ENCODE measurements at regions not wholly inside any gene's neighbourhood (a gene's known extent, or its start where the extent isn't known, plus 50 kb on each side); places are given as distances from the start of the nearest gene placed in this dataset.
A peak's percentile ranks its signal among the peaks of the same experiment; 100 is the strongest.

DNA sequence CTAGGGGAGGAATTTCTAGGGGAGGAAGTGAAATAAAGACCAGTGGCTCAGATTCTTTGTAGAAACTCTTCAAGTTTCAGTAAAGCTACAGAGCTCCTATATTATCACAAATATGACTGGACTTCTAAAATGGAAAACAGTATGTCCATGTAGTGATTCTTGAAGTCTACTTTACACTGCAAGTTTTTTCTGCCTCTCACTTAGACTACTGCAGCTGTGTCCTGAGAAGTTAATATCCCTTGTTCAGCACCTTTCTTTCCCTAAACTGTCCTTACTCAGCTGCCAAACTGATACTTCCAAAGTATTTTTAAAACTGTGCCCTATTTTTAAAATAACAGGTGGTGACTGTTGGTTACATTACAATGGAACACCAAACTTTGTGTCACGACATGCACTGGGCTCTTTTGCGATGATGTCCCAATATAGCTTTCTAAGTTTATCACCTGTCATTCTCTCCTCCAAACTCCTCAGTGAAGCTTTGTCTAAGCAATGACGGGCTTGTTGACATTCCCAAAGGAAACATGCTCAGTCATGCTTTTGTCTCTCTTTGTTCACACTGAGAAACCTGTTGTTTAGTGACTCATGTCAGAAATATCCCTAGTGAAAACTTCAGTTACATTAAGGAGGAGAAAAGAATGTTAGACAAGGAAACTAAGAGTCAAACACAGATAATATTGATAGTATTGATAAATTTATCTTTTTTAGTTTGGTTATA is 341.1 kb downstream of the ARL6IP6 start:
- no peaks in the 10 kb centered on the region for H3K27me3 ChIP-seq (ENCODE audit: control insufficient read depth, insufficient read depth, low read length)
- H3K36me3 ChIP-seq (ENCODE audit: control insufficient read depth, insufficient read depth, low read length), result no peaks in the 10 kb centered on the region
- no peaks in the 10 kb centered on the region for H3K9me3 ChIP-seq (ENCODE audit: control insufficient read depth, insufficient read depth, low read length)
- no peaks in the 10 kb centered on the region for H3K4me1 ChIP-seq (ENCODE audit: control insufficient read depth, insufficient read depth, low read length)
- no peak for DNase-seq (ENCODE audit: low read depth in 4 of 6, low spot score in 6 of 6)
- no peak overlapping the region for H3K4me3 ChIP-seq (ENCODE audit: low read depth, low read length)
- H3K27ac ChIP-seq (ENCODE audit: low read depth, low read length), result no peak overlapping the region
- WGBS (ENCODE audit: insufficient coverage), result 44% methylated on average over 2 of the region's 3 CpGs

DNA sequence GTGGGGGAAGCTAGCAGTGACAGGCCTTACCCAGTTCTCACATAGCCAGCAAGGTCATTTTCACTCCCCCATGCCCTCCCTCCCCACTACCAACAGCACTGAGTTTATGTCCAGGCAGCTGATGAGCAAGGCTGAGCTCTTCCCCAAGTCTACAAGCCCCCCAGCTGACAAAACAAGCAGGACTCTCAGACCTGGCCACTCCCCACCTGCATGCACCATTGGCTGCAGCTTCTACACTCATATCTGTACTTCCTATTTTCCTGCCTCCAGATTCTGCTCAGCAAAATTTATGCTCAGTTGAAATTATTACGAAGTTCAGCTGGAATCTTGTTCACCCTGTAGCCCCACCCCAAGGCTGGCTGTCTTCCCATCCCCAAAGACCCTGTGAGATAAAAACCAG is 339.3 kb downstream of the ARL6IP6 start:
- Histone ChIP-seq H3K9me3 (ENCODE audit: control insufficient read depth, insufficient read depth, low read length) (no peaks in the 10 kb centered on the region), H3K4me1 (ENCODE audit: control insufficient read depth, insufficient read depth, low read length) (no peaks in the 10 kb centered on the region), H3K27ac (ENCODE audit: low read depth, low read length) (no peak overlapping the region), H3K36me3 (ENCODE audit: control insufficient read depth, insufficient read depth, low read length) (no peaks in the 10 kb centered on the region), H3K27me3 (ENCODE audit: control insufficient read depth, insufficient read depth, low read length) (no peaks in the 10 kb centered on the region), H3K4me3 (ENCODE audit: low read depth, low read length) (no peak overlapping the region)
- 88% methylated on average over 1 of the region's 1 CpG for WGBS (ENCODE audit: insufficient coverage)
- no peak for DNase-seq (ENCODE audit: low read depth in 4 of 6, low spot score in 6 of 6)

DNA sequence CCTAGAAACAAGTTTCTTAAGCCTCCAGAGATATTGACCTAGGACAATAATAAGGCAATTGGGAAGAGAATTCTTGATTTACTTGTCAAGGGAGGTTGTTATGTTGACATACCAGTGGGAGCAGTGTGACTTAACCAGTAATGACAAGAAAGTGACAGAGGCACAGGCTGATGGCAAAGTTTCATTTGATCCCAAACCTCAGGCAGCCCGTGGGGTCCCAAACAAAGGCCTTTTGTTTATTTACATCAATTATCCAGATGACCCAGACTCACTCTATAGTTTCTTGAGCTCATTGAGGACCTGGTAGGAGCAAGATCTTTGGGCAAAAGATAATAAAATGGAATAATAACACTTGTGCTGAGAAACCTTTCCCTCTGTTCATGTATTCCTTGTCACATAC is 336.8 kb downstream of the ARL6IP6 start:
- Histone ChIP-seq H3K36me3 (ENCODE audit: control insufficient read depth, insufficient read depth, low read length) (no peaks in the 10 kb centered on the region), H3K4me3 (ENCODE audit: low read depth, low read length) (no peak overlapping the region), H3K27ac (ENCODE audit: low read depth, low read length) (no peak overlapping the region), H3K9me3 (ENCODE audit: control insufficient read depth, insufficient read depth, low read length) (no peaks in the 10 kb centered on the region), H3K4me1 (ENCODE audit: control insufficient read depth, insufficient read depth, low read length) (no peaks in the 10 kb centered on the region), H3K27me3 (ENCODE audit: control insufficient read depth, insufficient read depth, low read length) (no peaks in the 10 kb centered on the region)
- DNase-seq (ENCODE audit: low read depth in 4 of 6, low spot score in 6 of 6), result no peak
- no CpG with 5 or more reads among the region's 1 CpG for WGBS (ENCODE audit: insufficient coverage)

DNA sequence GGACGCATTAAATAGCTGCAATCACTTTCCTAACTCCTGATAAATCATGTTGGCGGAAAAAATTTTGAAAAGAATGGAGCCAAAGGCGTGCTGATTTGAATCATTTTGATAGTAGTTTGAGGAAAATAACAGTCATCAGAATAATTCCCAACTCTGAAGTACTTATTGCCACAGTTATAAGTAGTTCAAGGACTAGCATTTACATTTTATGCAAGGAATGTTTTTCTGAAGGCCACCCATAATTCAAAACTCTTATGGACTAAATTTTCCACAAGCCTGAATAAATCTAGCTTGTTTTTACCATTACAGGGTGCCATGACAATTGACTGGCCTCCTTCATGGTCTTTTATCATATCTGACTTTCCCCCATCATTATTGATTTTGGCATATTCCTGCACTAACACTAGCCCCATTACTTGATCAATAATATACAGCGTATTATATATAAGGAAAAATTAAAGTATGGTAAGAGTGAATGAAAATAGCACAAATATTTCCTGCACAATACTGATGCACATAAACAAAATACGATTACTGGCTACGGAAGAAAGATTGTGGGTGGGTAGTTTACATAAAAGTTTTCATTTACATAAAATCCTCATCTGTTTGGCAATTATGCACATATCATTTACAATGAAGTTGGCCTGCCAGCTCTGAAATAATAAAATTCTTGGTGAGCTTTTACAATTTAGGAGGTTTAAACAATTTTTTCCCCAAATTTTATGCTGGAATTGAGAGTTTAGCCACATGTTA is 334.6 kb downstream of the ARL6IP6 start:
- Histone ChIP-seq H3K36me3 (ENCODE audit: control insufficient read depth, insufficient read depth, low read length) (no peaks in the 10 kb centered on the region), H3K9me3 (ENCODE audit: control insufficient read depth, insufficient read depth, low read length) (no peaks in the 10 kb centered on the region), H3K4me3 (ENCODE audit: low read depth, low read length) (no peak overlapping the region), H3K27ac (ENCODE audit: low read depth, low read length) (no peak overlapping the region), H3K4me1 (ENCODE audit: control insufficient read depth, insufficient read depth, low read length) (no peaks in the 10 kb centered on the region), H3K27me3 (ENCODE audit: control insufficient read depth, insufficient read depth, low read length) (no peaks in the 10 kb centered on the region)
- DNase-seq (ENCODE audit: low read depth in 4 of 6, low spot score in 6 of 6), result no peak
- no CpG with 5 or more reads among the region's 6 CpGs for WGBS (ENCODE audit: insufficient coverage)

DNA sequence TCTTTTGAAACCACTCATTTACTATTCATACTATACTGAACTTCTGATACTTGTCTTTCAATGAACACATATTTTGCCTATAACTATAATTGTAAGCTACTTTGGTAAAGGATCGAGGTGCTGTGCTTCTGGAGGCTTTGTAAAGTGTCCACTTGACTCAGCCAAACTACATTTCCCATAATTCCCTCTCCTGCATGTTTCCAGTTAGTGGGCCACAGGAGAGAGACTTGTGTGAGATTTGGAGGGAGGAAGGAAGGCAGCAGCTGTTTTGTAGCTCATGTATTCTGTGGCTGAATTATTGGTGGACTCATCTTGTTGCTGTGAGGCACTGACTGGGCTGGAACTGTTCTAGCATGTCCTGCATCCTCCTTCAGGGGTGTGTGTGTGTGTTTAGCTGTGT is 328.8 kb downstream of the ARL6IP6 start:
- no peaks in the 10 kb centered on the region for H3K36me3 ChIP-seq (ENCODE audit: control insufficient read depth, insufficient read depth, low read length)
- WGBS (ENCODE audit: insufficient coverage), result no CpG with 5 or more reads among the region's 1 CpG

DNA sequence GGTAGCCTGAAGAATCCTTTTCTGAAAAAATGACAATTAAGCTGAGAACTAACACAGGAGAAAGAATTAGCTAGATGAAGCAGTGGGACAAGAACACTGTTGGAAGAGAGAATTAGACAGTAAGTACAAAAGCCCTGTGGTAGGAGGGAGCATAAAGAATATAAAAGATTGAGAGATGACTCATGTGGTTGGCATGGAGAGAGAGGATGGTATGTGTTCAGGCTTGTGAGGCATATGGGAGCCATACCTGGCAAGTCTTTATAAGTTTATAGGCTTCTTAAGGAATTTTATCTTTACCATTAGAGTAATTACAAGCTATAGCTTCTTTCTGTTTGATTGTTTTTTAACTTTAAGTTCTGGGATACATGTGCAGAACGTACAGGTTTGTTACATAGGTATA is 325.0 kb downstream of the ARL6IP6 start:
- Histone ChIP-seq H3K27ac (ENCODE audit: low read depth, low read length) (no peak overlapping the region), H3K4me3 (ENCODE audit: low read depth, low read length) (no peak overlapping the region), H3K4me1 (ENCODE audit: control insufficient read depth, insufficient read depth, low read length) (no peaks in the 10 kb centered on the region), H3K36me3 (ENCODE audit: control insufficient read depth, insufficient read depth, low read length) (no peaks in the 10 kb centered on the region), H3K27me3 (ENCODE audit: control insufficient read depth, insufficient read depth, low read length) (no peaks in the 10 kb centered on the region), H3K9me3 (ENCODE audit: control insufficient read depth, insufficient read depth, low read length) (no peaks in the 10 kb centered on the region)
- no peak for DNase-seq (ENCODE audit: low read depth in 4 of 6, low spot score in 6 of 6)
- no CpG with 5 or more reads among the region's 1 CpG for WGBS (ENCODE audit: insufficient coverage)

More for the DNA sequence above, 328.8 kb downstream of the ARL6IP6 start:
- no peaks in the 10 kb centered on the region for H3K9me3 ChIP-seq (ENCODE audit: control insufficient read depth, insufficient read depth, low read length)
- no peaks in the 10 kb centered on the region for H3K27me3 ChIP-seq (ENCODE audit: control insufficient read depth, insufficient read depth, low read length)
- peak in 2 of 6 donors; percentile 24 to 39 for DNase-seq (ENCODE audit: low read depth in 4 of 6, low spot score in 6 of 6)
- H3K4me1 ChIP-seq (ENCODE audit: control insufficient read depth, insufficient read depth, low read length), result no peaks in the 10 kb centered on the region
- no peak overlapping the region for H3K4me3 ChIP-seq (ENCODE audit: low read depth, low read length)
- no peak overlapping the region for H3K27ac ChIP-seq (ENCODE audit: low read depth, low read length)

DNA sequence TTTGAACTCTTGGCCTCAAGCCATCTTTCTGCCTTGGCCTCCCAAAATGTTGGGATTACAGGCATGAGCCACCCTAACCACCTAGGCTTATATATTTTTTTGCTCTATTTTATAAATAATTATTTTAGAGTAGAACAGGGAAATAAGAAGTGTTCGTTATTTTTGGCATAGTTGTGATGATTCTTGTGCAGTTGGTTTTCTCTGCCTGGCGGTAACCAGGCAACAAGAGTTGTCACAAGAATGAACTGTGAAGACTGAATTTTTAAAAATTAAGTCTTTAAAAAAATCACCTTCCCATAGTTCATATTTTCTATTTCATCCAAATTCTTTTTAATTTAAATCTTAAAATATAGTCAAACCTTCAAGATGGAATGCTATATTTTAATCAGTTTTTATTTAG is 310.2 kb downstream of the ARL6IP6 start:
- peak in 1 of 6 donors; percentile 51 for DNase-seq (ENCODE audit: low read depth in 4 of 6, low spot score in 6 of 6)
- H3K27ac ChIP-seq (ENCODE audit: low read depth, low read length), result no peak overlapping the region
- no peaks in the 10 kb centered on the region for H3K27me3 ChIP-seq (ENCODE audit: control insufficient read depth, insufficient read depth, low read length)
- H3K4me1 ChIP-seq (ENCODE audit: control insufficient read depth, insufficient read depth, low read length), result no peaks in the 10 kb centered on the region
- WGBS (ENCODE audit: insufficient coverage), result no CpG with 5 or more reads among the region's 2 CpGs
- H3K4me3 ChIP-seq (ENCODE audit: low read depth, low read length), result no peak overlapping the region
- no peaks in the 10 kb centered on the region for H3K36me3 ChIP-seq (ENCODE audit: control insufficient read depth, insufficient read depth, low read length)
- H3K9me3 ChIP-seq (ENCODE audit: control insufficient read depth, insufficient read depth, low read length), result no peaks in the 10 kb centered on the region

DNA sequence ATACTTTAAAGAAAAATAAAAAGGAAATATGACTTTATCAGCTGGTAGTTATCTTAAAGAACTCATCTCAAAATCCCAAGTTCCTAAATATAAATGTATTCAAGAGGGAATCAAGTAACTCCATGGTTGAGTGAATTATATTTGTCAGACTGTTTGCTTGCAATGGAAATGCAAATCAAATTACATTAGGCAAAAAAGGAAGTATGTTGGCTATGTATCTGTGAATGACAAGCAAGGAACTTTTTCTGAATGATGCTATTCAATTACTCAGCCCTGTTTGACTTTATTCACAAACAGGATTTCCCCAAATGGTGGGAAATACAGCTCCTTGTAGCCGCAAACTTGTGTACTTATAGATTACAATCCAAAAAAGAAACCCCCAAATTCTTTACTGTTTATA is 309.1 kb downstream of the ARL6IP6 start:
- Histone ChIP-seq H3K9me3 (ENCODE audit: control insufficient read depth, insufficient read depth, low read length) (no peaks in the 10 kb centered on the region), H3K4me1 (ENCODE audit: control insufficient read depth, insufficient read depth, low read length) (no peaks in the 10 kb centered on the region), H3K27me3 (ENCODE audit: control insufficient read depth, insufficient read depth, low read length) (no peaks in the 10 kb centered on the region), H3K27ac (ENCODE audit: low read depth, low read length) (no peak overlapping the region), H3K4me3 (ENCODE audit: low read depth, low read length) (no peak overlapping the region), H3K36me3 (ENCODE audit: control insufficient read depth, insufficient read depth, low read length) (no peaks in the 10 kb centered on the region)
- no CpG with 5 or more reads among the region's 1 CpG for WGBS (ENCODE audit: insufficient coverage)
- DNase-seq (ENCODE audit: low read depth in 4 of 6, low spot score in 6 of 6), result no peak

DNA sequence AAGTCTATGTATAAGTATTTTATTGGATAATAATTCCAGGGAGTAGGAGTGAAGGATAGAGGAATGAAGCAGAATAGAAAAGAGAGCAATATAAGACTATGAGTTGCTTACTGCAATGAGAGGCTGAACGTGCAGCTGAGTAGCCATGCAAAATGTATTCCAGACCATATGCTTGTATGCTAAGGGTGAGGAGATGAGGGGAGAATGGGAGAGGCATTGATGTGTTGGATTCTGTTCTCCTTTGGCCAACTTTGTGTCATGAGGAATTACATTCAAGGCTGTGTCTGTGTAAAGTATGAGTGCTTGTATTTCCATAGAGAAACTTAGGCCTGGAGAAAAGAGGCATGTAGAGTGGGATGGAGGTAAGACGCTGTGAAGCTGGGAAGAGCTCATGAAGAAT is 301.8 kb downstream of the ARL6IP6 start:
- H3K27ac ChIP-seq (ENCODE audit: low read depth, low read length), result no peak overlapping the region
- no peak overlapping the region for H3K4me3 ChIP-seq (ENCODE audit: low read depth, low read length)
- peak in 1 of 6 donors; percentile 32 for DNase-seq (ENCODE audit: low read depth in 4 of 6, low spot score in 6 of 6)
- no peaks in the 10 kb centered on the region for H3K27me3 ChIP-seq (ENCODE audit: control insufficient read depth, insufficient read depth, low read length)
- no peaks in the 10 kb centered on the region for H3K9me3 ChIP-seq (ENCODE audit: control insufficient read depth, insufficient read depth, low read length)
- WGBS (ENCODE audit: insufficient coverage), result 96% methylated on average over 2 of the region's 2 CpGs
- H3K4me1 ChIP-seq (ENCODE audit: control insufficient read depth, insufficient read depth, low read length), result no peaks in the 10 kb centered on the region
- H3K36me3 ChIP-seq (ENCODE audit: control insufficient read depth, insufficient read depth, low read length), result no peaks in the 10 kb centered on the region
